GM12865 (cell line): ENCODE measurements at regions not wholly inside any gene's neighbourhood (a gene's known extent, or its start where the extent isn't known, plus 50 kb on each side); places are given as distances from the start of the nearest gene placed in this dataset.

Experiments used
- DNase-seq: peaks from one replicate; pipeline ENCODE4 v3.0.0; 2010; ENCODE audit warnings: low read depth
- H3K4me3 ChIP-seq: 2 replicates; pipeline ENCODE4 v1.5.1; 2011; ENCODE audit warnings: mild to moderate bottlenecking, low read depth, low read length, control low read depth
- CTCF ChIP-seq: IDR thresholded peaks from 2 replicates; pipeline ENCODE4 v1.5.1; 2011; ENCODE audit warnings: low read length, control low read depth, low read depth, inconsistent platforms; ENCODE audit not compliant: insufficient read depth; ENCODE audit errors: missing control alignments

GRCh38 chr2:16195681-16196070 lies 255.3 kb downstream of the MYCN start:
- H3K4me3 ChIP-seq = no peak overlapping the region
- no peak for DNase-seq
- no peak for TF ChIP-seq CTCF

- no peak for DNase-seq
- no peak for TF ChIP-seq CTCF
- H3K4me3 ChIP-seq = no peak overlapping the region
Observed at GRCh38 chr2:16194931-16195680, 254.8 kb downstream of the MYCN start.

- no peak for DNase-seq
- no peak overlapping the region for H3K4me3 ChIP-seq
- no peak for TF ChIP-seq CTCF
Observed at GRCh38 chr2:16194530-16194929, 254.2 kb downstream of the MYCN start.

GRCh38 chr2:16194096-16194390 lies 253.7 kb downstream of the MYCN start:
- no peak for DNase-seq
- H3K4me3 ChIP-seq = no peak overlapping the region
- no peak for TF ChIP-seq CTCF

- DNase-seq = no peak
- no peak overlapping the region for H3K4me3 ChIP-seq
- no peak for TF ChIP-seq CTCF
Observed at GRCh38 chr2:16192416-16193216, 252.3 kb downstream of the MYCN start.

GRCh38 chr2:16191431-16192200 lies 251.3 kb downstream of the MYCN start:
- H3K4me3 ChIP-seq = no peak overlapping the region
- TF ChIP-seq CTCF = no peak
- DNase-seq = no peak
